Dendritic cell treated with granulocyte-macrophage colony-stimulating factor and Interleukin-4, amounts not matched to agents 40 ng/mL and 50 ng/mL, for 4 days (primary cell): ENCODE measurements at regions not wholly inside any gene's neighbourhood (a gene's known extent, or its start where the extent isn't known, plus 50 kb on each side); places are given as distances from the start of the nearest gene placed in this dataset.

ENCODE experiments used
- H3K27ac Mint-ChIP-seq: one replicate; pipeline ENCODE4 v1.8.0; 2022; ENCODE audit warnings: mild to moderate bottlenecking, mixed read lengths
- H3K27me3 Mint-ChIP-seq: one replicate; pipeline ENCODE4 v1.8.0; 2022; ENCODE audit warnings: mild to moderate bottlenecking, mixed read lengths
- H3K36me3 Mint-ChIP-seq: one replicate; pipeline ENCODE4 v1.8.0; 2022; ENCODE audit warnings: low read depth, mixed read lengths
- H3K4me1 Mint-ChIP-seq: one replicate; pipeline ENCODE4 v1.8.0; 2022; ENCODE audit warnings: low read depth, mixed read lengths
- H3K4me3 Mint-ChIP-seq: one replicate; pipeline ENCODE4 v1.8.0; 2022; ENCODE audit warnings: mild to moderate bottlenecking, moderate library complexity, mixed read lengths
- H3K9me3 Mint-ChIP-seq: one replicate; pipeline ENCODE4 v1.8.0; 2022; ENCODE audit warnings: mixed read lengths
- intact Hi-C: fragments of 100-400 bp; cut with micrococcal nuclease; formaldehyde crosslinking; loops from one replicate; pipeline ENCODE4 v1.15.0; 2022

GRCh38 chr11:127130321-127130720, 129.8 kb upstream of the KIRREL3 start:
- H3K36me3 Mint-ChIP-seq: no peaks in the 10 kb centered on the region
- H3K4me3 Mint-ChIP-seq: no peak overlapping the region
- no peaks in the 10 kb centered on the region for H3K4me1 Mint-ChIP-seq
- intact Hi-C loops: no loop called here
- no peak overlapping the region for H3K27ac Mint-ChIP-seq
- H3K9me3 Mint-ChIP-seq: no peaks in the 10 kb centered on the region
- peaks cover 2% of the 10 kb centered on the region for H3K27me3 Mint-ChIP-seq

GRCh38 chr11:127126986-127127385, 126.4 kb upstream of the KIRREL3 start:
- no peak overlapping the region for H3K4me3 Mint-ChIP-seq
- intact Hi-C loops: no loop called here
- no peaks in the 10 kb centered on the region for H3K27me3 Mint-ChIP-seq
- no peaks in the 10 kb centered on the region for H3K4me1 Mint-ChIP-seq
- no peaks in the 10 kb centered on the region for H3K9me3 Mint-ChIP-seq
- no peaks in the 10 kb centered on the region for H3K36me3 Mint-ChIP-seq
- no peak overlapping the region for H3K27ac Mint-ChIP-seq

DNA sequence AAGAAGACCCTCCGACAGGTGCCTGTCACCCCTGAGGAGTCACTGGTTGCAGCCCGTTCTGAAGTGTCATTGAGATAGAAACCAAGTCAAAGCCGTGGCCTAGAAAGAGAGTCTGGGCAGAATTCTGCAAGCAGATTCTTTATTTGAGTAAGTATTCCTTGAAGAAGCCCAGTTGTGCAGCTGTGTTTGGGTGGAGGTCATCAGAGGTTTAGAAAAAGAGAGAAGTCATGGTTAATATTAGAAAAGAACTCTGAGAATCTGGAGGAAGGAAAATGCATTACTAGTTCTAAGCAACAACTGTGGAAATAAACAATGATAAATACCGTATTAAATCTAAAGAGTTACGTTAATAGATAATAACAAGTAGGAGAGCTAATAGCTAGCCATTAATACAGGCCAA, 118.8 kb upstream of the KIRREL3 start:
- Mint-ChIP-seq H3K27ac (no peak overlapping the region), H3K9me3 (no peaks in the 10 kb centered on the region), H3K27me3 (no peaks in the 10 kb centered on the region), H3K36me3 (no peaks in the 10 kb centered on the region), H3K4me3 (no peak overlapping the region), H3K4me1 (no peaks in the 10 kb centered on the region)
- intact Hi-C loops: no loop called here

GRCh38 chr11:127118811-127119210, 118.2 kb upstream of the KIRREL3 start:
- Mint-ChIP-seq H3K4me3 (no peak overlapping the region), H3K4me1 (no peaks in the 10 kb centered on the region), H3K27me3 (no peaks in the 10 kb centered on the region), H3K36me3 (no peaks in the 10 kb centered on the region), H3K27ac (no peak overlapping the region), H3K9me3 (no peaks in the 10 kb centered on the region)
- intact Hi-C loops: no loop called here

DNA sequence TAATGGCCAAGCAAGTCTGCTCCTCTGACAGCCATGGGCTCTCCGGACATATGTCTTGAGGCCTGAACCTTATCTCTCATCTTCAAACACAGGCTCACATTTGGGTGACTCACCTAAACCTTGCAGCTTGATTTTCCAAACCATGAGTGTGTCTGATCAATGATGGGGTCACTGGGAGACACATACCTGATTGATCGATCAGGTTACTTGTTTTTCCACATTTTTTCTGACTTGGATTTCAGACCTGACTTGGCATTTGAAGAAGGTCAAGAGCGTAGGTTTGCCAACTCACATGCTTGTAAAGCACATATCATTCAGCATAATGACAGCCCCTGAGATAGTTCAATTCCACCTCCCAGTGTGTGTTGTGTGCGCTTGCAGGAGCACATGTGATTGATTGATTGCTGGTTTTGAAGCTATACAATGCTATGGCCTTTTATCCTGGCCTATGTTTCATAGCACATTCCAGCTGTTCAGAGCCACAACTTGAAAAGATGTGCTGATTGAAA, 116.7 kb upstream of the KIRREL3 start:
- Mint-ChIP-seq H3K4me3 (no peak overlapping the region), H3K36me3 (no peaks in the 10 kb centered on the region), H3K27me3 (no peaks in the 10 kb centered on the region), H3K9me3 (no peaks in the 10 kb centered on the region), H3K4me1 (no peaks in the 10 kb centered on the region), H3K27ac (no peak overlapping the region)
- intact Hi-C loops: no loop called here

- no peak overlapping the region for H3K27ac Mint-ChIP-seq
- no peak overlapping the region for H3K4me3 Mint-ChIP-seq
- intact Hi-C loops: no loop called here
- H3K4me1 Mint-ChIP-seq: no peaks in the 10 kb centered on the region
- no peaks in the 10 kb centered on the region for H3K36me3 Mint-ChIP-seq
- no peaks in the 10 kb centered on the region for H3K27me3 Mint-ChIP-seq
- H3K9me3 Mint-ChIP-seq: no peaks in the 10 kb centered on the region
Measured at GRCh38 chr11:127115844-127116243, 115.3 kb upstream of the KIRREL3 start.

DNA sequence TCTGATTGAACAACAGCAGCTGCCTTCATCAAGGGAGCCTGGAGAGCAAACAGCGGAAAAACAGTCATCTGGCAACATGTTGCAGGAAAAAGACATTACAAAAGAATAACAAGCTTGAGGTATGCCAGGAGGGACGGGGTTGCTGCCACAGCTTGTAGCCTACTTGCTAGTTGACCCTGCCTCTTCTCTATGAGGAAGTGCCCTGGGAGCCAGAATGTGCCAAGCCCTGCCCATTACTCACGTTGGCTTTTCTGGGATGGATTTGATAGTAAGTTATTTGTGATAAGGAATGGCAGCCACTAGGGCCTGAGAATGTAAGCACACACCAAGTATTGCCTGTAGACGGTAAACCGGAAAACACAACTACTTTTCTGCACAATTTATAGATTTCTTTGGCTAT, 113.5 kb upstream of the KIRREL3 start:
- intact Hi-C loops: no loop called here
- H3K27ac Mint-ChIP-seq: no peak overlapping the region
- no peaks in the 10 kb centered on the region for H3K9me3 Mint-ChIP-seq
- H3K27me3 Mint-ChIP-seq: no peaks in the 10 kb centered on the region
- H3K4me1 Mint-ChIP-seq: no peaks in the 10 kb centered on the region
- H3K4me3 Mint-ChIP-seq: no peak overlapping the region
- no peaks in the 10 kb centered on the region for H3K36me3 Mint-ChIP-seq

DNA sequence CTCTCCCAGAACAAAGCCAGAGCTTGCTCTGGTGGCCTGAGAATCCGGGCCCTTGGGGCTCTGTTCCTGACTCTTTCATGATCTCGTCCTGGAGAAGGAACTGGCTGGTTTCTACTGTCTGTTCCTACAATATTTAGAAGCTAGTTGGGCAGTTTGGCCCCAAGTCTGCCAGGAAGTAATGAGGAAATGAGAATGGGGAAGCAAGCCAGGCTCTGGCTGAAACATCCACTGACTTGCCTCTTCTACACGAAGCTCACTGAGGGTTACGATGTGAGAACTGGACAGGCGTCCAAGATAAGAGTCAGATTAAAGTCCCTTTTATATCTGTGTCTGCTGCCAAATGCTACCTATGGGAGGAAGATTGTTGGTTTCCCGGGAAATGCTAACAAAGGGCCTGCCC, 110.0 kb upstream of the KIRREL3 start:
- H3K27me3 Mint-ChIP-seq: no peaks in the 10 kb centered on the region
- no peak overlapping the region for H3K4me3 Mint-ChIP-seq
- no peak overlapping the region for H3K27ac Mint-ChIP-seq
- no peaks in the 10 kb centered on the region for H3K9me3 Mint-ChIP-seq
- no peaks in the 10 kb centered on the region for H3K4me1 Mint-ChIP-seq
- no peaks in the 10 kb centered on the region for H3K36me3 Mint-ChIP-seq
- intact Hi-C loops: no loop called here

- Mint-ChIP-seq H3K9me3 (no peaks in the 10 kb centered on the region), H3K4me3 (no peak overlapping the region), H3K27me3 (no peaks in the 10 kb centered on the region), H3K4me1 (no peaks in the 10 kb centered on the region), H3K36me3 (no peaks in the 10 kb centered on the region), H3K27ac (no peak overlapping the region)
- intact Hi-C loops: no loop called here
Measured at GRCh38 chr11:127109796-127110480, 109.4 kb upstream of the KIRREL3 start.

GRCh38 chr11:127108838-127109237, 108.3 kb upstream of the KIRREL3 start:
- H3K36me3 Mint-ChIP-seq: no peaks in the 10 kb centered on the region
- no peaks in the 10 kb centered on the region for H3K9me3 Mint-ChIP-seq
- H3K4me3 Mint-ChIP-seq: no peak overlapping the region
- no peaks in the 10 kb centered on the region for H3K4me1 Mint-ChIP-seq
- intact Hi-C loops: no loop called here
- no peaks in the 10 kb centered on the region for H3K27me3 Mint-ChIP-seq
- H3K27ac Mint-ChIP-seq: no peak overlapping the region

GRCh38 chr11:127106938-127107337, 106.4 kb upstream of the KIRREL3 start:
- Mint-ChIP-seq H3K27me3 (no peaks in the 10 kb centered on the region), H3K4me3 (no peak overlapping the region), H3K4me1 (no peaks in the 10 kb centered on the region), H3K36me3 (no peaks in the 10 kb centered on the region), H3K9me3 (no peaks in the 10 kb centered on the region), H3K27ac (no peak overlapping the region)
- intact Hi-C loops: no loop called here

- no peaks in the 10 kb centered on the region for H3K4me1 Mint-ChIP-seq
- intact Hi-C loops: no loop called here
- no peak overlapping the region for H3K4me3 Mint-ChIP-seq
Measured at GRCh38 chr11:127105593-127106541, 105.3 kb upstream of the KIRREL3 start.

GRCh38 chr11:127103586-127104388, 103.2 kb upstream of the KIRREL3 start:
- Mint-ChIP-seq H3K27ac (no peak overlapping the region), H3K4me3 (no peak overlapping the region), H3K27me3 (no peaks in the 10 kb centered on the region), H3K4me1 (no peaks in the 10 kb centered on the region), H3K36me3 (no peaks in the 10 kb centered on the region), H3K9me3 (no peaks in the 10 kb centered on the region)
- intact Hi-C loops: no loop called here

More at GRCh38 chr11:127105593-127106541, 105.3 kb upstream of the KIRREL3 start:
- Mint-ChIP-seq H3K36me3 (no peaks in the 10 kb centered on the region), H3K27ac (no peak overlapping the region), H3K27me3 (no peaks in the 10 kb centered on the region), H3K9me3 (no peaks in the 10 kb centered on the region)

GRCh38 chr11:127098684-127099083, 98.1 kb upstream of the KIRREL3 start:
- Mint-ChIP-seq H3K4me3 (no peak overlapping the region), H3K36me3 (no peaks in the 10 kb centered on the region), H3K9me3 (no peaks in the 10 kb centered on the region), H3K27me3 (no peaks in the 10 kb centered on the region), H3K27ac (no peak overlapping the region), H3K4me1 (no peaks in the 10 kb centered on the region)
- intact Hi-C loops: no loop called here
